Mesothelial cell of epicardium (in vitro differentiated cells): ENCODE measurements at regions not wholly inside any gene's neighbourhood (a gene's known extent, or its start where the extent isn't known, plus 50 kb on each side); places are given as distances from the start of the nearest gene placed in this dataset.
"Not testable (repeated sequence)": the region's sequence is repeated elsewhere in the genome, so short reads cannot be mapped to it uniquely, and the experiment has no call there.

ENCODE experiments used
- DNase-seq, 2 experiments: peaks; one replicate each; pipeline ENCODE4 v3.0.0; 2021; ENCODE audit warnings: low spot score in 2 of 2; ENCODE audit not compliant: unreplicated experiment in 2 of 2
- H3K27ac Mint-ChIP-seq: 2 replicates; pipeline ENCODE4 v1.8.0; 2021; ENCODE audit warnings: mixed read lengths
- H3K27me3 Mint-ChIP-seq: 2 replicates; pipeline ENCODE4 v1.8.0; 2021; ENCODE audit warnings: low read depth, mixed read lengths
- H3K36me3 Mint-ChIP-seq: 2 replicates; pipeline ENCODE4 v1.8.0; 2021; ENCODE audit warnings: mixed read lengths
- H3K4me1 Mint-ChIP-seq: 2 replicates; pipeline ENCODE4 v1.8.0; 2021; ENCODE audit warnings: mixed read lengths
- H3K4me3 Mint-ChIP-seq: 2 replicates; pipeline ENCODE4 v1.8.0; 2021; ENCODE audit warnings: mild to moderate bottlenecking, moderate library complexity, mixed read lengths
- H3K9me3 Mint-ChIP-seq: 2 replicates; pipeline ENCODE4 v1.8.0; 2021; ENCODE audit warnings: mixed read lengths
- TF ChIP-seq, protein P1 (sequence below): fragments of 200-600 bp; sonication (generic); IDR thresholded peaks from one replicate; pipeline ENCODE4 v1.5.0; 2021; ENCODE audit warnings: antibody characterized with exemption; ENCODE audit not compliant: unreplicated experiment

GRCh38 chr20:30586178-30586577 lies 671.3 kb upstream of the DEFB115 start:
- H3K4me1 Mint-ChIP-seq, H3K27ac Mint-ChIP-seq, H3K4me3 Mint-ChIP-seq, DNase-seq, H3K36me3 Mint-ChIP-seq, H3K27me3 Mint-ChIP-seq: not testable (repeated sequence)
- H3K9me3 Mint-ChIP-seq: peaks cover 39% of the 10 kb centered on the region

DNA sequence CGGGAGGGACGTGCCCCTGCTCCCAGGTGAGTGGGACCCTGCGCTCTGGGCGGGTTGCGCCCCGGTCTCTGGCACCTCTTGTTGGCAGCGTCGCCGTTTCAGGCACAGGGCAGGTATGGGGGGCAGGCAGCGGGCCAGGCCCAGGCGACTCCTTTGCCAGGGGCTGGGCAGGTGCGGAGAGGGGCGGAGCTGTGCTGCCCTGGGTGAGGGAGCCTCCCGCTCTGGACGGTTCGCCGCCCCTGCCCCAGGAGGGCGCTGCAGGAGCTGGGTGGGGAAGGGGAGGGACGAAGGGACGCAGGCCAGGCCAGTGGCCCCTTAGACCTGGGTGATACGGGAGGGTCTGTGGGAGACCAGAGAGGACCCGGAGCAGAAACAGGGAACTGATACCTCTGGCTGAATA lies 663.9 kb upstream of the DEFB115 start:
- Mint-ChIP-seq H3K9me3 (peaks cover 23% of the 10 kb centered on the region), H3K36me3 (no peaks in the 10 kb centered on the region), H3K27me3 (no peaks in the 10 kb centered on the region), H3K4me1 (no peaks in the 10 kb centered on the region), H3K4me3 (no peak overlapping the region), H3K27ac (no peak overlapping the region)
- DNase-seq: no peak
- TF ChIP-seq, protein P1, sequence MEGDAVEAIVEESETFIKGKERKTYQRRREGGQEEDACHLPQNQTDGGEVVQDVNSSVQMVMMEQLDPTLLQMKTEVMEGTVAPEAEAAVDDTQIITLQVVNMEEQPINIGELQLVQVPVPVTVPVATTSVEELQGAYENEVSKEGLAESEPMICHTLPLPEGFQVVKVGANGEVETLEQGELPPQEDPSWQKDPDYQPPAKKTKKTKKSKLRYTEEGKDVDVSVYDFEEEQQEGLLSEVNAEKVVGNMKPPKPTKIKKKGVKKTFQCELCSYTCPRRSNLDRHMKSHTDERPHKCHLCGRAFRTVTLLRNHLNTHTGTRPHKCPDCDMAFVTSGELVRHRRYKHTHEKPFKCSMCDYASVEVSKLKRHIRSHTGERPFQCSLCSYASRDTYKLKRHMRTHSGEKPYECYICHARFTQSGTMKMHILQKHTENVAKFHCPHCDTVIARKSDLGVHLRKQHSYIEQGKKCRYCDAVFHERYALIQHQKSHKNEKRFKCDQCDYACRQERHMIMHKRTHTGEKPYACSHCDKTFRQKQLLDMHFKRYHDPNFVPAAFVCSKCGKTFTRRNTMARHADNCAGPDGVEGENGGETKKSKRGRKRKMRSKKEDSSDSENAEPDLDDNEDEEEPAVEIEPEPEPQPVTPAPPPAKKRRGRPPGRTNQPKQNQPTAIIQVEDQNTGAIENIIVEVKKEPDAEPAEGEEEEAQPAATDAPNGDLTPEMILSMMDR: no peak

DNA sequence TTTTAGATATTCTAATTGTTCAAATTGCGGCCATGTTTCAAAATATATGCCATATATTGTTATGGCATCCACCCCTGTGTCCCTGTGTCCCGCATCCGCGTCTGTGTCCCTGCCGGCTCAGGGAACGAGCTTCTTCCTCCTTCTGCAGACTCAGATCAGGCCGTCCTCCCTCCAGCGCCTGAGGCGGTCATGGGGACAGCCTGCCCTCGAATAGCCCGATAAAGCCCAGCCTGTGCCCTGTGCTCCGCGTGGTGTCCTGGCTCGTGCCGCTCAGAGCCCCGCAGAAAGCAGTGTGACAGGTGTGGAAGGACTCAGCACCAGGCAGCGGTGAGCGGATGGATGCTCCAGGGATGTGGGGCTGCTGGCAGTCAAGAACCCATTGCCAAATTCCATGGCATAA lies 663.4 kb upstream of the DEFB115 start:
- H3K36me3 Mint-ChIP-seq: no peaks in the 10 kb centered on the region
- H3K9me3 Mint-ChIP-seq: peaks cover 21% of the 10 kb centered on the region
- no peaks in the 10 kb centered on the region for H3K27me3 Mint-ChIP-seq
- H3K4me3 Mint-ChIP-seq: no peak overlapping the region
- TF ChIP-seq, protein P1: no peak
- H3K4me1 Mint-ChIP-seq: no peaks in the 10 kb centered on the region
- DNase-seq: no peak
- H3K27ac Mint-ChIP-seq: no peak overlapping the region

DNA sequence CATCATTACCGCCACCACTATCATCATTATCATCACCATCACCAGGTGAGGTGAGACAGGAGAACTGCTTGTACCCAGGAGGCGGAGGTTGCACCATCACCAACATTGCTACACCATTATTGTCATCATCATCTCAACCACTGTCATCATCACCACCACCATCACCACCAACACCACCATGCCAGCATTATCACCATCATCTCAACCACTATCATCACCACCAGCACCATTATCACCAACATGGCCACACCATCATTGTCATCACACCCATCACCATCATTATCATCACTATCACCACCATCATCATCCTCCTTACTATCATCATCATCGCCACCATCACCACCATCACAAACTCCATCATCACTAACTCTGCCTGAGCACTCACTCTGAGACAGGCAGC lies 661.8 kb upstream of the DEFB115 start:
- H3K36me3 Mint-ChIP-seq: no peaks in the 10 kb centered on the region
- no peaks in the 10 kb centered on the region for H3K27me3 Mint-ChIP-seq
- DNase-seq: no peak
- no peaks in the 10 kb centered on the region for H3K4me1 Mint-ChIP-seq
- no peak overlapping the region for H3K27ac Mint-ChIP-seq
- TF ChIP-seq, protein P1: no peak
- H3K4me3 Mint-ChIP-seq: no peak overlapping the region
- peaks cover 21% of the 10 kb centered on the region for H3K9me3 Mint-ChIP-seq

DNA sequence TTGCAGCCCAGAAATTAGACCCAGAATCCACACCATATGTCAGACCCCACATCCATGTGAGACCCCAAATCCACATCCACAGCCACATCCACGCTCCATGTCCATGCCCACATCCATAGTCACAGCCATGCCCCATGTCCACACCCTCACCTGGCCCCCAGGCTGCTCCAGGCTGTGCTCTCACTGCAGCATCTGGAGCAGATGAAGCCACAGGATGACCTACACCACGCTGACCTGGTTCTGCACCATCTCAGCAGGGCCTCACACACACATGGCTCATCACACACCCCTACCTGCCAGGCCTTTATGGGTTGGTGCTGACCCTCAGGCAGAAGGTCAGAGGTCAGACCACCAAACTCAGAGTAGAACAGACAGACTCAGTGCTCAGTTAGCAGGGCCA lies 660.0 kb upstream of the DEFB115 start:
- peaks cover 20% of the 10 kb centered on the region for H3K9me3 Mint-ChIP-seq
- H3K36me3 Mint-ChIP-seq, H3K27me3 Mint-ChIP-seq, H3K27ac Mint-ChIP-seq, H3K4me1 Mint-ChIP-seq, DNase-seq, H3K4me3 Mint-ChIP-seq: not testable (repeated sequence)

- Mint-ChIP-seq H3K27ac (no peak overlapping the region), H3K4me3 (no peak overlapping the region), H3K27me3 (no peaks in the 10 kb centered on the region), H3K9me3 (peaks cover 22% of the 10 kb centered on the region), H3K36me3 (no peaks in the 10 kb centered on the region), H3K4me1 (no peaks in the 10 kb centered on the region)
- DNase-seq: no peak
- TF ChIP-seq, protein P1: no peak
Observed at GRCh38 chr20:30598460-30599230, 658.8 kb upstream of the DEFB115 start.

DNA sequence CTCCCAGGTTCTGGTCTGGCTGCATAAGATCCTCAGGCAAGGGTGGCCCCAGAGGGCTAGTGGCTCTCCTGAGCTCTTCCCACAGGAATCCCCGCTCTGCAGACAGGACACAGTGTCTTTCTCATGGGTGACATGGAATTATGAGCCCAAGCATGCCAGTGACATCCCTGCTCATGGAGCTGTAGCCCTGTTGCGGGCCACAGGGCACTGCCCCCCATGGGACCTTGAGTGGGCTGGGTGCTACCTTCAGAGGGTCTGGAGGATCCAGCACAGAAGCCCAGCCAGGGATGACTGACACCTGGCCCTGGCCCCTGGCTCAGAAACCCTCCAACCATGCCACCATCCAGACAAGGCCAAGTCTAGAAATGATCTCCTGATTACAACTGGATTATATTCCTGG lies 657.5 kb upstream of the DEFB115 start:
- TF ChIP-seq, protein P1: no peak
- H3K27me3 Mint-ChIP-seq: no peaks in the 10 kb centered on the region
- H3K4me1 Mint-ChIP-seq: no peaks in the 10 kb centered on the region
- peaks cover 28% of the 10 kb centered on the region for H3K9me3 Mint-ChIP-seq
- no peaks in the 10 kb centered on the region for H3K36me3 Mint-ChIP-seq
- DNase-seq: no peak
- H3K27ac Mint-ChIP-seq: no peak overlapping the region
- no peak overlapping the region for H3K4me3 Mint-ChIP-seq
